Ovary (tissue), 7 donors: ENCODE measurements at regions not wholly inside any gene's neighbourhood (a gene's known extent, or its start where the extent isn't known, plus 50 kb on each side); places are given as distances from the start of the nearest gene placed in this dataset.

ENCODE experiments used
- DNase-seq, 5 donors: peaks; one replicate each; pipeline ENCODE4 v3.0.0-alpha.2; 2019 to 2020
- H3K27ac ChIP-seq, 2 donors: fragments of 200-600 bp; one replicate each; pipeline versions ENCODE4 v1.5.1 to v1.8.0; 2019 to 2022
- H3K27me3 ChIP-seq: fragments of 200-600 bp; one replicate; pipeline ENCODE4 v1.8.0; 2022
- H3K36me3 ChIP-seq: fragments of 200-600 bp; sonication (generic); one replicate; pipeline ENCODE4 v1.5.1; 2019
- H3K4me1 ChIP-seq: one replicate; pipeline ENCODE4 v1.8.1; 2013; ENCODE audit warnings: mild to moderate bottlenecking, moderate library complexity; ENCODE audit not compliant: insufficient read depth
- H3K4me3 ChIP-seq: fragments of 200-600 bp; sonication (generic); one replicate; pipeline ENCODE4 v1.5.1; 2017
- H3K9me3 ChIP-seq, 2 donors: fragments of 200-600 bp in 1 of 2; sonication (generic) in 1 of 2; one replicate each; pipeline versions ENCODE4 v1.5.1 to v1.8.1; 2013 to 2019; ENCODE audit warnings: mild to moderate bottlenecking in 1 of 2, moderate library complexity in 1 of 2
- EP300 ChIP-seq: sonication (generic); formaldehyde crosslinking; IDR thresholded peaks from one replicate; pipeline ENCODE4 v1.6.1; 2017; ENCODE audit warnings: antibody characterized with exemption
- POLR2A ChIP-seq: fragments of 450-650 bp; IDR thresholded peaks from one replicate; pipeline ENCODE4 v1.6.1; 2017; ENCODE audit warnings: antibody characterized with exemption, mild to moderate bottlenecking, moderate library complexity
- WGBS, 3 donors: extraction: QIAGEN DNeasy Blood & Tissue Kit in 1 of 3; methylation state at CpG; one replicate each; pipeline versions ENCODE4 v1.1.5 to v1.1.7; 2013 to 2017; 5-methylcytosine and 5-hydroxymethylcytosine counted together
- intact Hi-C, 4 donors: fragments of 100-400 bp; cut with DNase I; formaldehyde crosslinking; loops; one replicate each; pipeline versions ENCODE4 v1.11.0 to v1.15.1; 2022 to 2023
- TF ChIP-seq, protein P1 (sequence below), 3 donors: fragments of 450-650 bp in 2 of 3; fragments of 200-600 bp in 1 of 3; IDR thresholded peaks; one replicate each; pipeline versions ENCODE4 v1.5.1 to v1.8.0; 2016 to 2022; ENCODE audit warnings: antibody characterized with exemption in 3 of 3, mild to moderate bottlenecking in 1 of 3
- donor health status: DM: no; HTN: no; CAD: no; lungs with moderate emphysema.
- donor health status: DM: no; HTN: no; CAD: no.
- donor health status: Bipolar disorder and iron deficiency.
- donor health status: DM: no; HTN: no; CAD: no.
- donor health status: DM: yes; HTN: yes; CAD: no.

DNA sequence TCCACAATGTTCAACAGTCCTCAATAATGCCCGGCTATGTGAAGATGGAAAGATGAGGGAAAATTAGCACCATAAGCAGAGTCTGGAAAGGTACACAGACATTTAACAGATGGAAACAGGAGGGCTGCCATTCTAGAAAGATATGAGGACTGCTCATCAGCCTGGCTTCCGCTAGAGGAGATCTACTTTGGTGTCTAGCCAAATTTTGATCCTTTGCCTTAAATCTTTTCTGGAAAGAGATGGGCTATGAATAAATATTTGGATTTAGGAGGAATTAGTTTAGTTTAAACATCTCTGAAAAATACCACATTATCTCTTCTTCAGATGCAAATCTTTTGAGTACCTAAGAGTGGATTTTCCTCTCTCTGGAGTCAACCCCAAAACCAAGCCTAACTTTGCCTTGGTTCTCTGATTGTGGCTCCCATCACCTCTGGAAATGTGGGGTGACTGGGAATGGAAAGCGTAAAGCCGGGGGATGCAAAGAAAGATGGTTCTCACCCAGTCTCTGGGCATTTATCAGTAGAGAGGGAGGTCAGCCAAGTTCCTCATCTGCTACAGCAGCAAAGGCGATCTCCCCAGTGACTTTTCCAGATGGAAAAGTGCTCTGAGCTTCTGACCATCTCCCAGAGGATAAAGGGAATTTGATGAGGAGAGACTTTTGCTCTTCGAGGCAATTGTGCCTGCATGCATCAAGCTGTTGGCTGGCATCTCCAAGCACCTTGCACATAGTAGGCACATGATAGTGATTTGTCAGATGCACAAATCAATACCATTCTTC lies 410.6 kb downstream of the ZNF521 start:
- H3K27me3 ChIP-seq: no peaks in the 10 kb centered on the region
- no peak for TF ChIP-seq EP300
- intact Hi-C loops: no loop called here
- H3K9me3 ChIP-seq: no peaks in the 10 kb centered on the region
- H3K36me3 ChIP-seq: no peaks in the 10 kb centered on the region
- no peak overlapping the region for H3K27ac ChIP-seq
- no peak overlapping the region for H3K4me3 ChIP-seq
- H3K4me1 ChIP-seq: no peaks in the 10 kb centered on the region
- DNase-seq: no peak
- 77 to 82% (median 81%) methylated on average over 6 of the region's 6 CpGs for WGBS, 3 donors

GRCh38 chr18:24942144-24942543 lies 409.8 kb downstream of the ZNF521 start:
- 86 to 91% (median 88%) methylated on average over 4 of the region's 4 CpGs for WGBS, 3 donors
- H3K36me3 ChIP-seq: no peaks in the 10 kb centered on the region
- H3K4me1 ChIP-seq: no peaks in the 10 kb centered on the region
- intact Hi-C loops: no loop called here
- no peaks in the 10 kb centered on the region for H3K9me3 ChIP-seq
- H3K27me3 ChIP-seq: no peaks in the 10 kb centered on the region
- DNase-seq: no peak
- TF ChIP-seq POLR2A (no peak), EP300 (no peak)
- TF ChIP-seq, protein P1, sequence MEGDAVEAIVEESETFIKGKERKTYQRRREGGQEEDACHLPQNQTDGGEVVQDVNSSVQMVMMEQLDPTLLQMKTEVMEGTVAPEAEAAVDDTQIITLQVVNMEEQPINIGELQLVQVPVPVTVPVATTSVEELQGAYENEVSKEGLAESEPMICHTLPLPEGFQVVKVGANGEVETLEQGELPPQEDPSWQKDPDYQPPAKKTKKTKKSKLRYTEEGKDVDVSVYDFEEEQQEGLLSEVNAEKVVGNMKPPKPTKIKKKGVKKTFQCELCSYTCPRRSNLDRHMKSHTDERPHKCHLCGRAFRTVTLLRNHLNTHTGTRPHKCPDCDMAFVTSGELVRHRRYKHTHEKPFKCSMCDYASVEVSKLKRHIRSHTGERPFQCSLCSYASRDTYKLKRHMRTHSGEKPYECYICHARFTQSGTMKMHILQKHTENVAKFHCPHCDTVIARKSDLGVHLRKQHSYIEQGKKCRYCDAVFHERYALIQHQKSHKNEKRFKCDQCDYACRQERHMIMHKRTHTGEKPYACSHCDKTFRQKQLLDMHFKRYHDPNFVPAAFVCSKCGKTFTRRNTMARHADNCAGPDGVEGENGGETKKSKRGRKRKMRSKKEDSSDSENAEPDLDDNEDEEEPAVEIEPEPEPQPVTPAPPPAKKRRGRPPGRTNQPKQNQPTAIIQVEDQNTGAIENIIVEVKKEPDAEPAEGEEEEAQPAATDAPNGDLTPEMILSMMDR (IDR thresholded peaks at IDR 0.05): no peak
- no peak overlapping the region for H3K27ac ChIP-seq
- H3K4me3 ChIP-seq: no peak overlapping the region

- Histone ChIP-seq H3K36me3 (no peaks in the 10 kb centered on the region), H3K9me3 (no peaks in the 10 kb centered on the region), H3K4me3 (no peak overlapping the region), H3K27me3 (no peaks in the 10 kb centered on the region), H3K27ac (no peak overlapping the region), H3K4me1 (no peaks in the 10 kb centered on the region)
- no peak for TF ChIP-seq POLR2A
- TF ChIP-seq, protein P1 (IDR thresholded peaks at IDR 0.05): no peak
- TF ChIP-seq EP300: no peak
- 36 to 48% (median 38%) methylated on average over 8 of the region's 8 CpGs for WGBS, 3 donors
- intact Hi-C loops: no loop called here
- no peak for DNase-seq
Observed at GRCh38 chr18:24947521-24948305, 404.3 kb downstream of the ZNF521 start.

GRCh38 chr18:24949908-24950307 lies 402.1 kb downstream of the ZNF521 start:
- Histone ChIP-seq H3K4me1 (no peaks in the 10 kb centered on the region), H3K36me3 (no peaks in the 10 kb centered on the region), H3K27me3 (no peaks in the 10 kb centered on the region), H3K9me3 (no peaks in the 10 kb centered on the region), H3K4me3 (no peak overlapping the region), H3K27ac (no peak overlapping the region)
- intact Hi-C loops: no loop called here
- 92 to 93% (median 93%) methylated on average over 5 of the region's 5 CpGs for WGBS, 3 donors
- TF ChIP-seq POLR2A: no peak
- TF ChIP-seq EP300: no peak
- TF ChIP-seq, protein P1 (IDR thresholded peaks at IDR 0.05): no peak
- DNase-seq: no peak

- no peak for TF ChIP-seq EP300
- no peak for TF ChIP-seq POLR2A
- TF ChIP-seq, protein P1 (IDR thresholded peaks at IDR 0.05): no peak
- H3K9me3 ChIP-seq: no peaks in the 10 kb centered on the region
- 11 to 27% (median 23%) methylated on average over 1 of the region's 1 CpG for WGBS, 3 donors
- H3K27ac ChIP-seq: peak overlapping the region in 1 of 2 donors; percentile 31
- H3K27me3 ChIP-seq: no peaks in the 10 kb centered on the region
- no peaks in the 10 kb centered on the region for H3K36me3 ChIP-seq
- DNase-seq: peak in 1 of 5 donors; percentile 22
- intact Hi-C loops: no loop called here
- H3K4me1 ChIP-seq: no peaks in the 10 kb centered on the region
- H3K4me3 ChIP-seq: no peak overlapping the region
Observed at GRCh38 chr18:24954341-24954740, 397.6 kb downstream of the ZNF521 start.
